ENCODE measurements at regions not wholly inside any gene's neighbourhood (a gene's known extent, or its start where the extent isn't known, plus 50 kb on each side); places are given as distances from the start of the nearest gene placed in this dataset.

- WGBS, 2 donors = 82 to 88% methylated on average over 2 of the region's 2 CpGs
- Histone ChIP-seq H3K4me1 (no peaks in the 10 kb centered on the region), H3K27me3 (no peaks in the 10 kb centered on the region), H3K27ac (no peak overlapping the region), H3K36me3 (no peaks in the 10 kb centered on the region), H3K9me3 (no peaks in the 10 kb centered on the region), H3K4me3 (replicated peaks in 1 of 3) (no peak overlapping the region)
- DNase-seq = no peak
- intact Hi-C loops (cut with DNase I) = no loop called here
- no peak for TF ChIP-seq CTCF (IDR thresholded peaks at IDR 0.05)
- no peak for TF ChIP-seq POLR2A (IDR thresholded peaks at IDR 0.05)
These were observed 191.9 kb upstream of the VEPH1 start for GRCh38 chr3:157695103-157695502.

GRCh38 chr3:157693762-157694161 is 190.5 kb upstream of the VEPH1 start:
- DNase-seq = no peak
- Histone ChIP-seq H3K36me3 (no peaks in the 10 kb centered on the region), H3K4me3 (replicated peaks in 1 of 3) (no peak overlapping the region), H3K4me1 (no peaks in the 10 kb centered on the region), H3K27me3 (no peaks in the 10 kb centered on the region), H3K27ac (no peak overlapping the region), H3K9me3 (no peaks in the 10 kb centered on the region)
- TF ChIP-seq POLR2A (IDR thresholded peaks at IDR 0.05) (no peak), CTCF (IDR thresholded peaks at IDR 0.05) (no peak)
- intact Hi-C loops (cut with DNase I) = no loop called here
- 76 to 79% methylated on average over 1 of the region's 1 CpG for WGBS, 2 donors

GRCh38 chr3:157692468-157692867 is 189.3 kb upstream of the VEPH1 start:
- H3K9me3 ChIP-seq = no peaks in the 10 kb centered on the region
- WGBS, 2 donors = 87 to 93% methylated on average over 1 of the region's 1 CpG
- no peak overlapping the region for H3K4me3 ChIP-seq (replicated peaks in 1 of 3)
- H3K4me1 ChIP-seq = no peaks in the 10 kb centered on the region
- H3K27me3 ChIP-seq = no peaks in the 10 kb centered on the region
- no peak overlapping the region for H3K27ac ChIP-seq
- no peaks in the 10 kb centered on the region for H3K36me3 ChIP-seq
- TF ChIP-seq CTCF (IDR thresholded peaks at IDR 0.05) (no peak), POLR2A (IDR thresholded peaks at IDR 0.05) (no peak)
- intact Hi-C loops (cut with DNase I) = no loop called here
- DNase-seq = no peak

- intact Hi-C loops (cut with DNase I) = no loop called here
- Histone ChIP-seq H3K4me1 (no peaks in the 10 kb centered on the region), H3K4me3 (replicated peaks in 1 of 3) (no peak overlapping the region), H3K27ac (no peak overlapping the region), H3K36me3 (no peaks in the 10 kb centered on the region), H3K9me3 (no peaks in the 10 kb centered on the region), H3K27me3 (no peaks in the 10 kb centered on the region)
- no peak for DNase-seq
- no peak for TF ChIP-seq CTCF (IDR thresholded peaks at IDR 0.05)
- TF ChIP-seq POLR2A (IDR thresholded peaks at IDR 0.05) = no peak
- WGBS, 2 donors = 68 to 70% methylated on average over 3 of the region's 3 CpGs
These were observed 180.5 kb upstream of the VEPH1 start for GRCh38 chr3:157683668-157684067.

- DNase-seq = no peak
- intact Hi-C loops (cut with DNase I) = no loop called here
- H3K9me3 ChIP-seq = no peaks in the 10 kb centered on the region
- 80 to 89% methylated on average over 1 of the region's 1 CpG for WGBS, 2 donors
- no peak overlapping the region for H3K27ac ChIP-seq
- H3K36me3 ChIP-seq = no peaks in the 10 kb centered on the region
- H3K4me3 ChIP-seq (replicated peaks in 1 of 3) = no peak overlapping the region
- H3K27me3 ChIP-seq = no peaks in the 10 kb centered on the region
- no peaks in the 10 kb centered on the region for H3K4me1 ChIP-seq
- no peak for TF ChIP-seq POLR2A (IDR thresholded peaks at IDR 0.05)
- no peak for TF ChIP-seq CTCF (IDR thresholded peaks at IDR 0.05)
These were observed 168.8 kb upstream of the VEPH1 start for GRCh38 chr3:157672061-157672460.
